ENCODE measurements at regions not wholly inside any gene's neighbourhood (a gene's known extent, or its start where the extent isn't known, plus 50 kb on each side); places are given as distances from the start of the nearest gene placed in this dataset.

DNA sequence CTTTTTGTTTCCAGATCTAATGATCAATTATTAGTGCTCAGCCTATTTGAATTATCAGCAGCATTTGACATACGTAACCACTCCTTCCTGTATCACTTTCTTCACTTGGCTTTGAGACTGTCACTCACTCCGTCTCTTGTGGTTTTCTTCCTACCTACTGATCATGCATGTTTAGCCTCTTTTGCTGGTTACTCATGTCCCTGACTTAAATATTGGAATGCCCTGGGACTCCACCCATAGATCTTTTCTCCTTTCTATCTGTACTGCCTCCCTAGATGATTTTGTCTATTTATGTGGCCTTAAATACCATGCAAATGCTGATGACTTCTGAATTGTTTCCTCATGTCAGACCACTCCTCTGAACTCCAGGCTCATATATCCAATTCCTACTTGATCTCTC, 57.7 kb upstream of the PDE4B start:
- in situ Hi-C loops (cut with MboI; ENCODE audit: low sequenced_read_pairs): no loop called here

DNA sequence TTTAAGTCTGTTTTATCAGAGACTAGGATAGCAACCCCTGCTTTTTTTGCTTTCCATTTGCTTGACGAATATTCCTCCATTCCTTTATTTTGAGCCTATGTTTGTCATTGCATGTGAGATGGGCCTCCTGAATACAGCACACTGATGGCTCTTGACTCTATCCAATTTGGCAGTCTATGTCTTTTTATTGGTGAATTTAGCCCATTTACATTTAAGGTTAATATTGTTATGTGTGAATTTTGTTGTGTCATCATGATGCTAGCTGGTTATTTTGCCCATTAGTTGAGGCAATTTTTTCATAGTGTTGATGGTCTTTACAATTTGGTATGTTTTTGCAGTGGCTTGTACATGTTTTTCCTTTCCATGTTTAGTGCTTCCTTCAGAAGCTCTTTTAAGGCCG, 50.7 kb upstream of the PDE4B start:
- in situ Hi-C loops (cut with MboI; ENCODE audit: low sequenced_read_pairs): no loop called here

Data from HL-60/S4 treated with retinoic acid at 250 ng/mL for 4 days and 3 days (cell line).